Fibroblast of lung (primary cell): ENCODE measurements at regions not wholly inside any gene's neighbourhood (a gene's known extent, or its start where the extent isn't known, plus 50 kb on each side); places are given as distances from the start of the nearest gene placed in this dataset.

ENCODE experiments used
- DNase-seq, 2 donors: peaks; one replicate each; pipeline versions ENCODE4 v3.0.0 to v3.0.0-alpha.2; 2010; ENCODE audit warnings: low read depth in 2 of 2
- H2AFZ ChIP-seq: 2 replicates; pipeline ENCODE4 v1.5.1; 2012; ENCODE audit warnings: low read length, control low read depth, inconsistent platforms
- H3K27ac ChIP-seq: 2 replicates; pipeline ENCODE4 v1.5.1; 2011; ENCODE audit warnings: low read length, control low read depth; ENCODE audit not compliant: insufficient read depth
- H3K27me3 ChIP-seq: 2 replicates; pipeline ENCODE4 v1.5.1; 2011; ENCODE audit warnings: mild to moderate bottlenecking, low read length; ENCODE audit not compliant: control insufficient read depth, insufficient read depth
- H3K36me3 ChIP-seq: 2 replicates; pipeline ENCODE4 v1.5.1; 2011; ENCODE audit warnings: low read length; ENCODE audit not compliant: control insufficient read depth, insufficient read depth
- H3K4me1 ChIP-seq: 2 replicates; pipeline ENCODE4 v1.5.1; 2011; ENCODE audit warnings: low read length; ENCODE audit not compliant: control insufficient read depth, insufficient read depth; ENCODE audit errors: extremely low read depth
- H3K4me2 ChIP-seq: 2 replicates; pipeline ENCODE4 v1.5.1; 2011; ENCODE audit warnings: low read length, control low read depth; ENCODE audit not compliant: insufficient read depth; ENCODE audit errors: extremely low read depth
- H3K4me3 ChIP-seq, 4 experiments: fragments of 200-600 bp in 1 of 4; sonication (generic) in 1 of 4; replicated peaks in 1 of 4; 2 replicates each; pipeline ENCODE4 v1.5.1; 2011 to 2016; ENCODE audit warnings: low read length in 4 of 4, low read depth in 3 of 4, mild to moderate bottlenecking in 3 of 4, control low read depth in 2 of 4, inconsistent platforms in 1 of 4, mixed read lengths in 1 of 4; ENCODE audit not compliant: insufficient read depth in 1 of 4; ENCODE audit errors: control extremely low read depth in 1 of 4
- H3K79me2 ChIP-seq: 2 replicates; pipeline ENCODE4 v1.5.1; 2012; ENCODE audit warnings: mild to moderate bottlenecking, low read length, inconsistent platforms; ENCODE audit not compliant: control insufficient read depth, insufficient read depth
- H3K9ac ChIP-seq: 2 replicates; pipeline ENCODE4 v1.5.1; 2011; ENCODE audit warnings: mild to moderate bottlenecking, low read length, control low read depth; ENCODE audit not compliant: insufficient read depth
- H3K9me3 ChIP-seq: 2 replicates; pipeline ENCODE4 v1.5.1; 2012; ENCODE audit warnings: low read depth, low read length; ENCODE audit not compliant: control insufficient read depth, insufficient read depth
- H4K20me1 ChIP-seq: 2 replicates; pipeline ENCODE4 v1.5.1; 2011; ENCODE audit warnings: low read length; ENCODE audit not compliant: control insufficient read depth, insufficient read depth; ENCODE audit errors: extremely low read depth
- CTCF ChIP-seq, 2 donors: IDR thresholded peaks in 1 of 2; conservative IDR thresholded peaks in 1 of 2; 1 replicate in 1 of 2; 2 replicates in 1 of 2; pipeline ENCODE4 v1.5.1; 2011 to 2012; ENCODE audit warnings: low read length in 2 of 2, control low read depth in 1 of 2, inconsistent platforms in 1 of 2, low read depth in 1 of 2, mild to moderate bottlenecking in 1 of 2
- EZH2 ChIP-seq: IDR thresholded peaks from 2 replicates; pipeline ENCODE4 v1.5.1; 2012; ENCODE audit warnings: low read length, control low read depth, mild to moderate bottlenecking; ENCODE audit errors: missing control alignments

- Histone ChIP-seq H3K27ac (no peak overlapping the region), H3K4me3 (no peak overlapping the region), H3K79me2 (no peaks in the 10 kb centered on the region), H3K4me1 (no peaks in the 10 kb centered on the region), H3K9me3 (no peaks in the 10 kb centered on the region), H3K27me3 (no peaks in the 10 kb centered on the region), H3K9ac (no peak overlapping the region), H4K20me1 (no peaks in the 10 kb centered on the region), H3K36me3 (no peaks in the 10 kb centered on the region), H3K4me2 (no peak overlapping the region), H2AFZ (no peak overlapping the region)
- DNase-seq = peak in 1 of 2 donors; percentile 31
- TF ChIP-seq EZH2 (no peak), CTCF (conservative IDR thresholded peaks at IDR 0.05 in 1 of 2, IDR thresholded peaks at IDR 0.05 in 1 of 2; ENCODE audit: low read depth in 1 of 2, low read length in 2 of 2) (no peak)
Observed at GRCh38 chr10:4512196-4512595, 313.8 kb upstream of the AKR1E2 start.

DNA sequence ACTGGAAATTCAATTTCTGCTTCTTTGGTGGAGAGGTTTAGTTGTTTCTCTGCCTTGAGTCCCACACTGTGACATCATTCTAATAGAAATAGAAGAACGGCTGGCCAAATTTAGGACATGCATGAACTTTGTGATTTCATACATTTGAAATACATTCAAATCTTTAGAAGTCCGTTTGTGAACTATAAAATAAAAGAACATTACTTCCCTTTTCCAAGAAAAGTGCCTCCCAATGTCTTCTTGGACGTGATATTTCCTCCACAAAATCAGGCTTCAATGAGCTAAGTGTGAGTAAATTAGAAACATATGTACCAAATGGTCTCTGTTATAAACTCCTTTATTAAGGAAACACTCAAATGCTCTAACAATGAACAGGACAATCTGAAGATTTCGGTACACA lies 314.5 kb upstream of the AKR1E2 start:
- H2AFZ ChIP-seq = no peak overlapping the region
- H3K36me3 ChIP-seq = no peaks in the 10 kb centered on the region
- no peak overlapping the region for H3K4me3 ChIP-seq
- no peak overlapping the region for H3K9ac ChIP-seq
- no peaks in the 10 kb centered on the region for H3K4me1 ChIP-seq
- no peak overlapping the region for H3K27ac ChIP-seq
- no peaks in the 10 kb centered on the region for H3K27me3 ChIP-seq
- peak in 1 of 2 donors; percentile 70 for DNase-seq
- H3K9me3 ChIP-seq = no peaks in the 10 kb centered on the region
- H3K4me2 ChIP-seq = no peak overlapping the region
- no peaks in the 10 kb centered on the region for H3K79me2 ChIP-seq
- no peaks in the 10 kb centered on the region for H4K20me1 ChIP-seq
- no peak for TF ChIP-seq CTCF (conservative IDR thresholded peaks at IDR 0.05 in 1 of 2, IDR thresholded peaks at IDR 0.05 in 1 of 2; ENCODE audit: low read depth in 1 of 2, low read length in 2 of 2)
- no peak for TF ChIP-seq EZH2

- Histone ChIP-seq H3K4me1 (no peaks in the 10 kb centered on the region), H3K36me3 (no peaks in the 10 kb centered on the region), H3K79me2 (no peaks in the 10 kb centered on the region), H3K4me3 (no peak overlapping the region), H3K4me2 (no peak overlapping the region), H4K20me1 (no peaks in the 10 kb centered on the region), H2AFZ (no peak overlapping the region), H3K27ac (no peak overlapping the region), H3K9me3 (no peaks in the 10 kb centered on the region), H3K27me3 (no peaks in the 10 kb centered on the region), H3K9ac (no peak overlapping the region)
- DNase-seq = no peak
- TF ChIP-seq CTCF (conservative IDR thresholded peaks at IDR 0.05 in 1 of 2, IDR thresholded peaks at IDR 0.05 in 1 of 2; ENCODE audit: low read depth in 1 of 2, low read length in 2 of 2) (no peak), EZH2 (no peak)
Observed at GRCh38 chr10:4509405-4509804, 316.6 kb upstream of the AKR1E2 start.
